Colon (tissue), 2 donors: ENCODE measurements at regions not wholly inside any gene's neighbourhood (a gene's known extent, or its start where the extent isn't known, plus 50 kb on each side); places are given as distances from the start of the nearest gene placed in this dataset.
"Not testable (repeated sequence)": the region's sequence is repeated elsewhere in the genome, so short reads cannot be mapped to it uniquely, and the experiment has no call there.

ENCODE experiments used
- FAIRE-seq: peaks from 2 replicates; lab custom pipeline; 2012; peaks lifted over from hg19 to GRCh38; lab: Jason Lieb, UNC
- donor health status: control.
- donor health status: control.

- FAIRE-seq, result no peak
Measured at GRCh38 chr7:156012412-156012811, 200.1 kb upstream of the SHH start.

- no peak for FAIRE-seq
Measured at GRCh38 chr7:156009569-156009968, 197.3 kb upstream of the SHH start.

GRCh38 chr7:156006876-156007275 is 194.6 kb upstream of the SHH start:
- not testable (repeated sequence) for FAIRE-seq

- FAIRE-seq, result no peak
Measured at GRCh38 chr7:156006024-156006423, 193.8 kb upstream of the SHH start.

- FAIRE-seq, result no peak
Measured at GRCh38 chr7:156005202-156005691, 193.0 kb upstream of the SHH start.

GRCh38 chr7:156004265-156005201 is 192.3 kb upstream of the SHH start:
- no peak for FAIRE-seq

GRCh38 chr7:156003220-156004162 is 191.2 kb upstream of the SHH start:
- no peak for FAIRE-seq

- FAIRE-seq, result no peak
Measured at GRCh38 chr7:156002362-156003066, 190.3 kb upstream of the SHH start.

GRCh38 chr7:156001496-156002260 is 189.4 kb upstream of the SHH start:
- no peak for FAIRE-seq

- no peak for FAIRE-seq
Measured at GRCh38 chr7:156000601-156001396, 188.5 kb upstream of the SHH start.

GRCh38 chr7:155999631-156000489 is 187.6 kb upstream of the SHH start:
- FAIRE-seq, result no peak

- FAIRE-seq, result no peak
Measured at GRCh38 chr7:155998766-155999630, 186.7 kb upstream of the SHH start.

GRCh38 chr7:155998328-155998691 is 186.0 kb upstream of the SHH start:
- FAIRE-seq, result no peak

GRCh38 chr7:155997431-155998327 is 185.4 kb upstream of the SHH start:
- FAIRE-seq, result no peak

- no peak for FAIRE-seq
Measured at GRCh38 chr7:155996718-155997280, 184.5 kb upstream of the SHH start.

GRCh38 chr7:155995183-155995612 is 182.9 kb upstream of the SHH start:
- FAIRE-seq, result no peak

- FAIRE-seq, result no peak
Measured at GRCh38 chr7:155994279-155994811, 182.1 kb upstream of the SHH start.
